ENCODE measurements at regions not wholly inside any gene's neighbourhood (a gene's known extent, or its start where the extent isn't known, plus 50 kb on each side); places are given as distances from the start of the nearest gene placed in this dataset.

- intact Hi-C loops (cut with micrococcal nuclease), result loop anchor here (10.0 kb wide), 1 partner anchor 225 kb away; no protein-coding TSS in a partner anchor
- DNase-seq (ENCODE audit: low read depth, low spot score) (no peak), FAIRE-seq (no peak)
- Histone ChIP-seq H3K4me1 (ENCODE audit: control insufficient read depth, extremely low read depth, insufficient read depth, low read length) (no peaks in the 10 kb centered on the region), H3K9ac (replicated peaks; ENCODE audit: extremely low read depth, insufficient read depth, low read length) (no peak overlapping the region), H4K20me1 (replicated peaks; ENCODE audit: control insufficient read depth, extremely low read depth, insufficient read depth, low read length) (no peaks in the 10 kb centered on the region), H2AFZ (ENCODE audit: low read depth, low read length) (no peak overlapping the region), H3K79me2 (ENCODE audit: control insufficient read depth, insufficient read depth, low read length) (no peaks in the 10 kb centered on the region), H3K36me3 (ENCODE audit: control insufficient read depth in 2 of 2, extremely low read depth in 1 of 2, insufficient read depth in 2 of 2, low read length in 2 of 2) (no peaks in the 10 kb centered on the region), H3K4me2 (ENCODE audit: insufficient read depth, low read length) (no peak overlapping the region), H3K4me3 (replicated peaks in 1 of 3; ENCODE audit: insufficient read depth in 1 of 3, low read depth in 1 of 3, low read length in 3 of 3) (no peak overlapping the region), H3K27ac (ENCODE audit: insufficient read depth, low read depth, low read length) (no peak overlapping the region), H3K9me1 (replicated peaks; ENCODE audit: control insufficient read depth, extremely low read depth, insufficient read depth, low read length) (no peaks in the 10 kb centered on the region), H3K27me3 (ENCODE audit: control insufficient read depth in 2 of 2, insufficient read depth in 2 of 2, low read length in 2 of 2) (peaks cover 5 to 8% of the 10 kb centered on the region in 2 experiments), H3K9me3 (replicated peaks; ENCODE audit: control insufficient read depth, insufficient read depth, low read length) (no peaks in the 10 kb centered on the region)
- TF ChIP-seq POLR2A (IDR thresholded peaks at IDR 0.05; ENCODE audit: low read depth, low read length) (no peak), MYC (IDR thresholded peaks at IDR 0.05; ENCODE audit: low read depth, low read length) (no peak), EZH2 (IDR thresholded peaks at IDR 0.05; ENCODE audit: borderline replicate concordance, low read depth, low read length, severe bottlenecking) (no peak), FOS (IDR thresholded peaks at IDR 0.05; ENCODE audit: borderline replicate concordance, insufficient read depth, low read length) (no peak), JUN (IDR thresholded peaks at IDR 0.05; ENCODE audit: borderline replicate concordance, insufficient read depth, insufficient read length, low read depth) (no peak), GATA2 (IDR thresholded peaks at IDR 0.05; ENCODE audit: insufficient read depth, insufficient read length, low read depth, low read length) (no peak), MAX (IDR thresholded peaks at IDR 0.05; ENCODE audit: insufficient read depth, insufficient read length) (no peak), POLR2AphosphoS5 (IDR thresholded peaks at IDR 0.05; ENCODE audit: insufficient read depth, low read depth, low read length) (no peak), CTCF (IDR thresholded peaks at IDR 0.05; ENCODE audit: extremely low read depth in 1 of 2, insufficient read depth in 1 of 2, low read depth in 1 of 2, low read length in 2 of 2) (no peak)
- dilution Hi-C loops (cut with MboI; ENCODE audit: extremely low pct_ligation_motif_present, low sequenced_read_pairs), result no loop called here
- ChIA-PET CTCF (no interaction called here), POLR2A (no interaction called here)
- BruUV-seq (replicated peaks), result no TSS peak
Measured at GRCh38 chr1:10860218-10860617, 63.8 kb upstream of the CASZ1 start.
